ENCODE measurements at regions not wholly inside any gene's neighbourhood (a gene's known extent, or its start where the extent isn't known, plus 50 kb on each side); places are given as distances from the start of the nearest gene placed in this dataset.
A peak's percentile ranks its signal among the peaks of the same experiment; 100 is the strongest.

DNA sequence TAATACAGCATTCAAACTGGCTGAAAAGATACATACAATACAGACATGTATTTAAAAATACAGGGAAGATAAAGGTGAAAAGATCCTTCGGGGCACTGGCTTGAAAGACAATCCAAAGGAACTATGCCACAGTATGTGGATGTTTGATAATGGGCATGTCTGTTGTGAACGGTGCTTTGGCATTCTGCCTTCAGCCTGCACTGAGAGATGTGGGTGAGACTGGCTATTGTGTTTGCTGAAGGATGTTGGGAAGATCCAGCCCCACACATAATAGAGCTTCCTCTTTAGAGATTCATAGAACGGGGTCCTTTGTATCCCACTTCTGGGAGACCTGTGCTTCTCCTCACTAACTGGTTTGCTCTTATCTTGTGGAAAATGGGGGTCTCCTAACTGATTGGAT is 65.1 kb upstream of the CXCR4 start:
- peaks cover 0 to 19% (median 13%) of the 10 kb centered on the region in 7 donors for H3K9me3 Mint-ChIP-seq
- peaks cover 17 to 30% (median 24%) of the 10 kb centered on the region in 3 donors for H3K4me1 Mint-ChIP-seq
- peak overlapping the region in 4 of 6 donors; percentile 15 to 67 (median 40) for H3K27ac Mint-ChIP-seq
- ATAC-seq (ENCODE audit: low read depth in 2 of 2) (no peak), DNase-seq (no peak)
- H3K27me3 Mint-ChIP-seq = no peaks in the 10 kb centered on the region
- peaks cover 0 to 7% of the 10 kb centered on the region in 2 donors for H3K36me3 Mint-ChIP-seq
- H3K4me3 Mint-ChIP-seq = no peak overlapping the region

DNA sequence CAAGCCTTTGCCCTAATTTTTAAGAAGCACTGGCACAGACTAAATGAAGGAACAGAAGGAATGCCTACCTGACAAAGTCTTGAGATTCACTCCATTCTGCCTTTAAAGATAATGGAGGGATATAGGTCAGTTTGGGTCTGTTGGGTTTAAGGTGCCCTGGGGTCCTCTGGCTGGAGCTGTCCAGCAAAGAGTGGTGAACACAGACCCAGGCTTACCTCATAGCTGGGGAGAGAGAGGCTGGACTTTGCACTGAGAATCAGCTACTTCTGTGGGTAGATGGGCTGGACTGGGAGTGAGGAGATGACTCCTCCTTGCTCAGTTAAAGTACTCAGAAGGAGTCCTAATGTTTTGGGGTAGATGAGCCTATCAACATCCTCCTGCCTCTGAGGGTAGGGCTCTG is 64.4 kb upstream of the CXCR4 start:
- H3K27ac Mint-ChIP-seq = peak overlapping the region in 4 of 6 donors; percentile 35 to 67 (median 52)
- no peaks in the 10 kb centered on the region for H3K27me3 Mint-ChIP-seq
- H3K4me1 Mint-ChIP-seq = peaks cover 13 to 28% (median 20%) of the 10 kb centered on the region in 3 donors
- DNase-seq = no peak
- H3K9me3 Mint-ChIP-seq = peaks cover 0 to 19% (median 13%) of the 10 kb centered on the region in 7 donors
- H3K4me3 Mint-ChIP-seq = peak overlapping the region in 1 of 8 donors; percentile 55
- ATAC-seq (ENCODE audit: low read depth in 2 of 2) = no peak
- H3K36me3 Mint-ChIP-seq = peaks cover 0 to 4% of the 10 kb centered on the region in 2 donors

DNA sequence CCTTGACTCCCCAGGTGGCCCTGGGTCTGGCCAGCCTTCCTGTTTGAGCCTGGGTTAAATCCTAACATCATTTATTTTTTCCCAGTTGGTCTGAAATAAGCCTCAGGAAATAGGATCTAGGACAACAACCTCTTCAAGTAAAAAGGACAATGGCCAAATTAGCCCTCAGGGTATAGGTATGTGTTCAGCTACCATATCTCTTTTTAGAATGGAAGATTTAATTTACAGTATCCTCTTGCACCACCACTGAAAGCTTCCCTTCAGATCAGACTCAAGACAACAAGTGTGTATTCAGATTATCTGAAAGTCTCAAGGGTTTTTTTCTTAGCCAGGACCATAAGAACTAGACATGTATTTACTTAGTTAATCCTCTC is 61.6 kb upstream of the CXCR4 start:
- peaks cover 0 to 18% (median 13%) of the 10 kb centered on the region in 7 donors for H3K9me3 Mint-ChIP-seq
- H3K27me3 Mint-ChIP-seq = no peaks in the 10 kb centered on the region
- peaks cover 13 to 38% (median 37%) of the 10 kb centered on the region in 3 donors for H3K4me1 Mint-ChIP-seq
- DNase-seq (no peak), ATAC-seq (ENCODE audit: low read depth in 2 of 2) (no peak)
- peak overlapping the region in 3 of 6 donors; percentile 32 to 75 (median 49) for H3K27ac Mint-ChIP-seq
- H3K36me3 Mint-ChIP-seq = no peaks in the 10 kb centered on the region
- H3K4me3 Mint-ChIP-seq = peak overlapping the region in 1 of 8 donors; percentile 7

DNA sequence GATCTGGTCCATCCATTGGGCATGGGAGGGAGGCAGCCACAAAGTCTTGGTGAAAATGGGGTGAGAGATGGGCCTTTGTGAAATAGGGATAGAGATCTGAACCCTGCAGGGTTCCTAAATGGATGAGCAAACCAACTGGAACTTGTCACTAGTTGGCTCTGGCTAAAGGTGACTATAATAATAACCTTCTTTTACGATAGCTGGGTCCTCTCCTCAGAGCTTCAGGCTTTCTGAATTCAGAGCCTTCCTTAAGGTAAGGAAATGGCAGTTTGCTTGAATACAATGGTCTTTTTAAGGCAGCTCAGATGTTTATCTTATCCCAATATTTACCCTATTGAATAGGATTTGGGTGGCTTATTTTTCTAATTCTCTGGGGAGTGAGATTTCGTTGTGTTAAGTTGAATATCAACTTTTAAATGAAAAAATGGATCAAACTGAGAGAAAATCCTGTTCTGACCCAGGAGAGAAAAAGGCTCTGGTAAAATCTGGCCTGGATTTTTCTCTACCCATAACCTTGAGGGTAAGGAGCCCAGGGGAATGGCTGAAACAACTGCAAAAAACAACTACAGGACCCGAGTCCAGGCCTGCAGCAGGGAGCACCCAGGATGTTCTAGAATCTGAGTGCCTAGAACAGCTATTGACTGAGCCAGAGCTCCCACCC is 61.1 kb upstream of the CXCR4 start:
- Mint-ChIP-seq H3K4me1 (peaks cover 13 to 42% (median 36%) of the 10 kb centered on the region in 3 donors), H3K27ac (peak overlapping the region in 5 of 6 donors; percentile 14 to 83 (median 49)), H3K4me3 (no peak overlapping the region), H3K27me3 (no peaks in the 10 kb centered on the region), H3K9me3 (peaks cover 0 to 18% (median 13%) of the 10 kb centered on the region in 7 donors), H3K36me3 (no peaks in the 10 kb centered on the region)
- no peak for ATAC-seq (ENCODE audit: low read depth in 2 of 2)
- DNase-seq = no peak

DNA sequence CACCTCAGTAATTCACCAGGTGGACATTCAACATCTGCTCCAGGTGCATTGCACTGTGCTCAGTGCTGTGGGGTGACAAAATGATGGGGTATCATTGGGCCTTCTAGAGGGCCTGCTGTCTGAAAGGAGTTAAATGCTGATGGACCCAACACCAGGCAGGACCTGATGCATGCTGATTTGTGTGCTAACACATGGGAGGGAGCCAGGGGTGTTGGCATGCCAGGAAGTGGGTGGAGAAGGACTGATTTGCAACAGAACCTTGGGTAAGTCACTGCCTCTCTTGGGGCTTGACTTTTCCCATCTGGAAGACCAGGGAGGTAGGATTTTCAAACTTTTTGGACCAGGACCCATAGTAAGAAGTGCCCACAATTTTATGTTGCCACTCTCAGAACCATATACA is 57.9 kb upstream of the CXCR4 start:
- Mint-ChIP-seq H3K9me3 (peaks cover 0 to 8% (median 6%) of the 10 kb centered on the region in 7 donors), H3K27ac (peak overlapping the region in 4 of 6 donors; percentile 30 to 49 (median 40)), H3K4me1 (peaks cover 12 to 43% (median 34%) of the 10 kb centered on the region in 3 donors), H3K27me3 (no peaks in the 10 kb centered on the region), H3K36me3 (peaks cover 4 to 7% of the 10 kb centered on the region in 2 donors), H3K4me3 (no peak overlapping the region)
- ATAC-seq (ENCODE audit: low read depth in 2 of 2) = no peak
- no peak for DNase-seq

DNA sequence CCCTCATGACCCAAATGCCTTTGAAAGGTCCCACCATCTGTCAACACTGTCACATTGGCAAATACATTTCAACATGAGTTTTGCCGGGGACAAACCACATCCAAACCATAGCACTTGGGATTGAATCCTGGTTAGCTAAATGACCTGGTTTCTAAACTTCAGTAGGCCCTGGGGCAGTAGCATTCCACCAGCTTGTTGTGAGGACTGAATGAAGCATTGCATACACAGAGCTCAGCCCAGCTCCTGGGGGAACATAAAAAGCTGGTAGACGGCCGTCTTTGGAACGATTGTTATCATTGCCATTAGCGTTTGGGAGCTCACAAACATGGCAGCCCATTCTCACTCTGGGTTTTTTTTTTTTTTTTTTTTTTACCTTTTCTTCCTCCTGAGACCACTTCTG is 57.5 kb upstream of the CXCR4 start:
- Mint-ChIP-seq H3K9me3 (peaks cover 0 to 6% (median 4%) of the 10 kb centered on the region in 7 donors), H3K4me3 (no peak overlapping the region), H3K27me3 (no peaks in the 10 kb centered on the region), H3K27ac (peak overlapping the region in 4 of 6 donors; percentile 30 to 49 (median 38)), H3K4me1 (peaks cover 16 to 47% (median 38%) of the 10 kb centered on the region in 3 donors), H3K36me3 (peaks cover 4 to 7% of the 10 kb centered on the region in 2 donors)
- ATAC-seq (ENCODE audit: low read depth in 2 of 2) (no peak), DNase-seq (no peak)

DNA sequence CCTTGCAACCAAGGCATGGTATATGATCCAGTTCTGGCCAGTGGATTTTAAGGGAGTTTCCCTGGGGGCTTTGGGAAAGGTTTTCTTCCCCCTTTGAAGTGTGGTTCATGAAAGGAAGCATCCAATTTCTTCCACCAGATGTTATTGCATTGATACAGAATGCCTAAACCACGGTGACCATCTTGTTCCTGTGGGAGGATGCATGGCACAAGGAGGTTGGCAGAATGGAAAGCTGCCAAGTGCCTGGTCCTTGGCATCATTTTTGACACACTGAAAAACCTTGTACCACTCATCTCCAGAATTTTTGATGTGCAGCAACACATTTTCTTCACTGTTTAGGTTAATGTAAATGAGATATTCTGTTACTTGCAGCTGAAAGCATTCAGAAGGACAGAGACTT is 55.2 kb upstream of the CXCR4 start:
- Mint-ChIP-seq H3K27ac (peak overlapping the region in 3 of 6 donors; percentile 7 to 81 (median 65)), H3K36me3 (peaks cover 4 to 15% of the 10 kb centered on the region in 2 donors), H3K4me3 (no peak overlapping the region), H3K4me1 (peaks cover 33 to 61% (median 56%) of the 10 kb centered on the region in 3 donors), H3K9me3 (peaks cover 0 to 9% (median 0%) of the 10 kb centered on the region in 7 donors), H3K27me3 (no peaks in the 10 kb centered on the region)
- DNase-seq = no peak
- ATAC-seq (ENCODE audit: low read depth in 2 of 2) = no peak

DNA sequence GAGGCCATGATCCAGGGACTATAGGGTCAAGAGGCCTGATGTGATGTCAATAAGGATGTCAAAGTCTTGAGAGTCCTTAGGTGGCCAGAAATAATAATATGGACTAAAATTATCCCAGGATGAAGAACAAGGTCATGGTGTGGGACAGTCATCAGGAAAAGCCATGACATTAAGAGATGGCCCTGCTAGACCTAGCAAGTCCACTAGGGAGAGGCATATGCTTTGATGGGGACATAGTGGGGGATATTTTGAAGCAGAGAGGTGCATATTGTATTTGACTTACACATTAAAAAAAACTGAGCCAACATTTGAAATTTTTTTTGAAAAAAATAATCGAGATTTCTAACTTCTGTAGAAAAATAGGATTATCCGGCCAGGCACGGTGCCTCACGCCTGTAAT is 53.3 kb upstream of the CXCR4 start:
- DNase-seq (no peak), ATAC-seq (ENCODE audit: low read depth in 2 of 2) (peak in 1 of 2 donors; percentile 38)
- Mint-ChIP-seq H3K4me1 (peaks cover 42 to 63% (median 61%) of the 10 kb centered on the region in 3 donors), H3K27ac (peak overlapping the region in 4 of 6 donors; percentile 23 to 83 (median 68)), H3K9me3 (peaks cover 0 to 9% (median 0%) of the 10 kb centered on the region in 7 donors), H3K36me3 (peaks cover 4 to 15% of the 10 kb centered on the region in 2 donors), H3K27me3 (no peaks in the 10 kb centered on the region), H3K4me3 (no peak overlapping the region)

DNA sequence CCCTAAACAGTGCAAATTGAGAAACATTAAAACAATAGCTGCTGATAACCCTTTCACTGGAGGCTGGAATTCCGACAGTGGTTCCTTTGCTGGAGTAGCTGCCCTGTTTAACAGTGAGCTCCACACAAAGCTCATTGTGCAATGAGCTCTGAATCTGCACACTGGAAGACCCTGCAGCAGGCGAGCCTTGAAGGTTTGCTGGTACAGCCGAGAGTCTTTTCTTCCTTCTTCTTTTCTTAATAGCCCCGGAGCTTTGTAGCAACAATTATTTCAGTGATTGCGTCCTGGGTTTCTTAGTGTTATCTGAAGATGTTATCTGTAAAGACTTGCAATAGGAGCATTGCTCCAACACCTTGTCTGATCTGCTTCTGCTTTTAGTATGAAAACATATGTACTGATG is 50.8 kb upstream of the CXCR4 start:
- ATAC-seq (ENCODE audit: low read depth in 2 of 2) = no peak
- DNase-seq = no peak
- no peaks in the 10 kb centered on the region for H3K27me3 Mint-ChIP-seq
- H3K4me3 Mint-ChIP-seq = no peak overlapping the region
- peaks cover 0 to 4% (median 0%) of the 10 kb centered on the region in 7 donors for H3K9me3 Mint-ChIP-seq
- H3K36me3 Mint-ChIP-seq = peaks cover 4 to 15% of the 10 kb centered on the region in 2 donors
- H3K27ac Mint-ChIP-seq = peak overlapping the region in 5 of 6 donors; percentile 8 to 81 (median 39)
- H3K4me1 Mint-ChIP-seq = peaks cover 39 to 57% (median 52%) of the 10 kb centered on the region in 3 donors

DNA sequence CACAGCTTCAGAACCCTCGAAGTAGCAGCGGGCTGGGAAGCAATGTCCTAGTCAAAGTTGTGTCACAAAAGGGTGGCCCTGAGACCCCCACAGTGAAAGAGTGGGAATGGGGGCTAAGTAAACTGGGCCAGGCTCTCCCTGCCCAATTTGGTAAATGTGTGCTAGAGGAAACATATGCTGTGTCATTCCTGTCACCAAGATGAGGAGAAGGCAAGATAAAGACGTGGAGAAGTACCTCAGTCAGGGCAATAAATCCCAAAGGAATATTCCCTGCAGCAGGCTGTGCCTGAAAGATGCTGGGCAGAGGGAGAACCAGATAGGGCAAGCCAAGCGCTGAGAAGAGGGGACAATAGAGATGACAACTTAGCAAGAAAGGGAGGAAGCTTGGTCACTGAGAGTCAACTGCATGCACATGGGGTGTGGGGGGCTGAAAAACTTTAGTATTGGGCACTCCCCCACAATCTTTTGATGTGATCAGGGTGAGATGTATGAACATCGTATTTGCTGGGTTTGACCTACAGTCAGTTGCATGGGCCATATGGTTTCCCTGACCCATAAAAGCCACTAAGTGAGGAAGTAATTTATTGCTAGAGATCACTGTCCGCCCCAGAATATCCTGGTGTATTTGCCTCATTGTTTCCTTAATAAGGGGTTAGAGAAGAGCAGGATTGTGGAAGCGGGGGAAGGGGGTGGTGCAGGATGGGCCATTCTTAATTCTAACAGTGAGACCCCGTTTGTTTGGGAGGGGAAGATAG is 49.9 kb upstream of the CXCR4 start:
- Mint-ChIP-seq H3K27me3 (no peaks in the 10 kb centered on the region), H3K4me3 (no peak overlapping the region), H3K27ac (peak overlapping the region in 2 of 6 donors; percentile 7 to 37), H3K9me3 (peaks cover 0 to 5% (median 0%) of the 10 kb centered on the region in 7 donors), H3K36me3 (peaks cover 4 to 15% of the 10 kb centered on the region in 2 donors), H3K4me1 (peaks cover 40 to 64% (median 55%) of the 10 kb centered on the region in 3 donors)
- ATAC-seq (ENCODE audit: low read depth in 2 of 2) (no peak), DNase-seq (no peak)

All from naive B cell (primary cell).